HFFc6 (cell line): ENCODE measurements at regions not wholly inside any gene's neighbourhood (a gene's known extent, or its start where the extent isn't known, plus 50 kb on each side); places are given as distances from the start of the nearest gene placed in this dataset.

Source experiments
- DNase-seq: peaks from one replicate; pipeline ENCODE4 v3.0.0-alpha.2; 2018
- H3K27ac Mint-ChIP-seq: 2 replicates; pipeline ENCODE4 v1.8.0; 2020; ENCODE audit warnings: mild to moderate bottlenecking, mixed read lengths
- H3K27me3 Mint-ChIP-seq: 2 replicates; pipeline ENCODE4 v1.8.0; 2021; ENCODE audit warnings: mild to moderate bottlenecking, moderate library complexity, mixed read lengths; ENCODE audit not compliant: insufficient read depth
- H3K36me3 Mint-ChIP-seq: 2 replicates; pipeline ENCODE4 v1.8.0; 2021; ENCODE audit warnings: low read depth, mixed read lengths
- H3K4me1 Mint-ChIP-seq: 2 replicates; pipeline ENCODE4 v1.8.0; 2020; ENCODE audit warnings: low read depth, mixed read lengths
- H3K4me3 Mint-ChIP-seq: 2 replicates; pipeline ENCODE4 v1.8.0; 2020; ENCODE audit warnings: mild to moderate bottlenecking, moderate library complexity, mixed read lengths
- H3K9me3 Mint-ChIP-seq: 2 replicates; pipeline ENCODE4 v1.8.0; 2020; ENCODE audit warnings: mild to moderate bottlenecking, mixed read lengths
- TF ChIP-seq, protein P1 (sequence below): fragments of 200-600 bp; sonication (generic); IDR thresholded peaks from 2 replicates; pipeline ENCODE4 v1.5.0; 2021; ENCODE audit warnings: antibody characterized with exemption, mild to moderate bottlenecking

DNA sequence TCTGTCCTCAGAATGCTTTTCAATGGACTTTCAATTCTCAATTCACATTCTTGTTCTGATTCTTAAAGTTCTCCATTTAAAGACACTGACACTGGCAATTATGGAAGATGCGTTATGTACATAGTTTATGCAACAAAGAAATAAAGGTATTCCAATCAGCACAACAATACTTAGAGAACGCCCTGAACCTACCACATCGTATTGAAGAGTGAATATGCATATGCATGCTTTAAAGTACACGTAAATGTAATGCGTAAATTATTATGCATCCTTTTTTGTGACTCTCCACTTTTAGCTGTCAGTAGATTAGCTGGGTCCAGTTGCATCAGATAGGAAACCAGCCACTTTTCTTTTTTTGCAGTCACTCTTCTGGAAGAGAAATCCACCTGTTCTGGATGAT lies 83.5 kb downstream of the RBM43 start:
- no peak overlapping the region for H3K27ac Mint-ChIP-seq
- no peaks in the 10 kb centered on the region for H3K9me3 Mint-ChIP-seq
- H3K36me3 Mint-ChIP-seq, result no peaks in the 10 kb centered on the region
- TF ChIP-seq, protein P1, sequence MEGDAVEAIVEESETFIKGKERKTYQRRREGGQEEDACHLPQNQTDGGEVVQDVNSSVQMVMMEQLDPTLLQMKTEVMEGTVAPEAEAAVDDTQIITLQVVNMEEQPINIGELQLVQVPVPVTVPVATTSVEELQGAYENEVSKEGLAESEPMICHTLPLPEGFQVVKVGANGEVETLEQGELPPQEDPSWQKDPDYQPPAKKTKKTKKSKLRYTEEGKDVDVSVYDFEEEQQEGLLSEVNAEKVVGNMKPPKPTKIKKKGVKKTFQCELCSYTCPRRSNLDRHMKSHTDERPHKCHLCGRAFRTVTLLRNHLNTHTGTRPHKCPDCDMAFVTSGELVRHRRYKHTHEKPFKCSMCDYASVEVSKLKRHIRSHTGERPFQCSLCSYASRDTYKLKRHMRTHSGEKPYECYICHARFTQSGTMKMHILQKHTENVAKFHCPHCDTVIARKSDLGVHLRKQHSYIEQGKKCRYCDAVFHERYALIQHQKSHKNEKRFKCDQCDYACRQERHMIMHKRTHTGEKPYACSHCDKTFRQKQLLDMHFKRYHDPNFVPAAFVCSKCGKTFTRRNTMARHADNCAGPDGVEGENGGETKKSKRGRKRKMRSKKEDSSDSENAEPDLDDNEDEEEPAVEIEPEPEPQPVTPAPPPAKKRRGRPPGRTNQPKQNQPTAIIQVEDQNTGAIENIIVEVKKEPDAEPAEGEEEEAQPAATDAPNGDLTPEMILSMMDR, result no peak
- no peak overlapping the region for H3K4me3 Mint-ChIP-seq
- H3K27me3 Mint-ChIP-seq, result peaks cover 24% of the 10 kb centered on the region
- DNase-seq, result no peak
- no peaks in the 10 kb centered on the region for H3K4me1 Mint-ChIP-seq

DNA sequence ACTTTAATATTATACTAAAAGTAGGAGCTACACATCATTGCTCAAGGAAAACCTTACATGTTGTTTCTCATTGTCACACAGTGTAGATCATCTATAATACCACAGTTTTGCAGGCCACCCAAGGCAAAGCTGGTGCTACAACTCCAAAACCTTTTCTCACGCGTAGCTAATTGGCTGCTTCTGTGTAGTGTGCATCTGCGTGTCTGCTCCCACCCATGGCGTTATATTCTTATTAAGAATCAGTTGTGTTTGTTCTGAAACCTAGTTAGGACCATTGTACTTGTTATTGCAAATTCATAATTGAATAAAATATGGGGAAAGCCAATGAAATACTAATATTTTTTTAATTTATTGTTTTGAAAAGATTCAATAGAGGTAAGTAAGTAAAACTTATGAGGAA lies 83.9 kb downstream of the RBM43 start:
- Mint-ChIP-seq H3K27me3 (peaks cover 24% of the 10 kb centered on the region), H3K36me3 (no peaks in the 10 kb centered on the region), H3K9me3 (no peaks in the 10 kb centered on the region), H3K4me3 (no peak overlapping the region), H3K27ac (no peak overlapping the region), H3K4me1 (no peaks in the 10 kb centered on the region)
- DNase-seq, result no peak
- TF ChIP-seq, protein P1, result no peak

DNA sequence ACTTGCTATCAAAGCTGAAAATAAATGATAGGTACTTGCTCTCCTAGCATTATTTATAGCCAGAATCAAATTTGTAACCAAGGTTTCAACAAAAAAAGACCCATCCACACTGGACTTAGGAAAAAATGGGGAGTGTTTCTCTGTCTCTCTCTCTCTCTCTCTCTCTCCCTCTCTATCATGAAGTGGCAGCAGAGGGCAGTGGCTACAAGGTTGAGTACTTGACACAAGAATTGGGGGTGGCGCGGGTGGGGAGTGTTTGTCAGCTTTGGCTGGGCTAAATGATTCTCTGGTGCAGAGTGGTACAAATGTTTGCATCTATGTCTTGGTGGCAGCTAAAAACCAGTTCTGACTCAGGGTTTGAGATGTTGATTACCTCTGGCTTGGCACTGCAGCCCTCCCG lies 85.0 kb downstream of the RBM43 start:
- Mint-ChIP-seq H3K27me3 (peaks cover 24% of the 10 kb centered on the region), H3K4me3 (no peak overlapping the region), H3K4me1 (no peaks in the 10 kb centered on the region), H3K36me3 (no peaks in the 10 kb centered on the region), H3K9me3 (no peaks in the 10 kb centered on the region), H3K27ac (no peak overlapping the region)
- no peak for DNase-seq
- TF ChIP-seq, protein P1, result no peak

DNA sequence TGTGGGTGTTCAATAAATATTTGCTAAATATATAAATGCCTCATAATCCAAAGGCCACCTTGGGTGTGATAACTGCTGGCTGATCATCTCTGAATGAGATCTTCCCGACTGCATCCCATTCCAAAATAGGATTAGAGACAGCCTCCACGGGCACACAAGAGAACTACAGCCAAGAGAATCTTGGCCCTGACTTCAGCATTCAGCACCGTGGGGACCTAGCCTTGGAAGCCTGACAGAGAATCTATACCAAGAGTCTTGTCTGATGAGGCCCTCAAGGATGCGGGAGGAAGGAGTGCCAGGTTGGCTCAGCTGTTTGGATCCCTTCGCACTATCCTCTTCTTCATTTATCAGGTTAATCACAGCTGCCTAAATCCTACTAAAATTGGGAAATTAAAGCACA lies 85.8 kb downstream of the RBM43 start:
- TF ChIP-seq, protein P1, result no peak
- no peak for DNase-seq
- Mint-ChIP-seq H3K27ac (no peak overlapping the region), H3K4me3 (no peak overlapping the region), H3K27me3 (peaks cover 20% of the 10 kb centered on the region), H3K36me3 (no peaks in the 10 kb centered on the region), H3K4me1 (no peaks in the 10 kb centered on the region), H3K9me3 (no peaks in the 10 kb centered on the region)

DNA sequence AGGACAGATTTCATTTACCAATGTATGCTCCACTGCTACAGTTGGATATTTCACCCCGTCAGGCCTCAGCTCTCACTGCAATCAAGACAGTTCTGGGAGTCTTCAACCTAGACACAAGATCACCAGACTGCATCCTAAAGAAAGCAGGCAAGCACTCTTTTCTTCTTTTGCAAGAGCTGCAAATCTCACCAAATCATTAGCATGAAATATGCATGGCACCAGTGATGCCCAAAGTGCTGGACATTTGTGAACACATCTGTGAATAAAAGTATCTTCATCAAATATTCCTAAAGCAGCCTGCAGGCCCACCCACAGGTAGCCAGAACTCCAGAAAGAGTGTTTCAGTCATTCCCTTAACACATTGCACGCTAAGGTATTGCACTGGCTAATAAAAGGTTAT lies 87.5 kb downstream of the RBM43 start:
- H3K9me3 Mint-ChIP-seq, result no peaks in the 10 kb centered on the region
- no peaks in the 10 kb centered on the region for H3K4me1 Mint-ChIP-seq
- TF ChIP-seq, protein P1, result no peak
- no peaks in the 10 kb centered on the region for H3K36me3 Mint-ChIP-seq
- DNase-seq, result no peak
- H3K27me3 Mint-ChIP-seq, result peaks cover 20% of the 10 kb centered on the region
- H3K4me3 Mint-ChIP-seq, result no peak overlapping the region
- no peak overlapping the region for H3K27ac Mint-ChIP-seq

DNA sequence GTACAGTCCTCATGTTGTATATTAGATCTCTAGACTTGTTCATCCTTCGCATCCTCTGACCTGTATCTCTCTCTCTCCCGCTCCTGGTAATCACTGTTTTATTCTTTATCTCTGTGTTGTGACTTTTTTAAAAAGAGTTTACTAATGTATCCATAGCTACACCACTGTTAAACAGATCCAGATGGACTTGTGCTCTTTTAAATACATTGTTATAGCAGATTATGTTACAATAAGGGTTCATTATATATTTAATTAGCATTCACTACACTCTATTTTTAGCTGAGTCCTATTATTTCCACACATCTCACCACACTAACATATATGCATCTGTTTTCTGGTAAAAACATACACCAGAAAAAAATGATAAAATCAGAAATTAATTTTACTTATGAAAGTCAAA lies 90.5 kb downstream of the RBM43 start:
- DNase-seq, result no peak
- no peaks in the 10 kb centered on the region for H3K9me3 Mint-ChIP-seq
- H3K27ac Mint-ChIP-seq, result no peak overlapping the region
- peaks cover 17% of the 10 kb centered on the region for H3K27me3 Mint-ChIP-seq
- TF ChIP-seq, protein P1, result no peak
- no peaks in the 10 kb centered on the region for H3K4me1 Mint-ChIP-seq
- H3K36me3 Mint-ChIP-seq, result no peaks in the 10 kb centered on the region
- H3K4me3 Mint-ChIP-seq, result no peak overlapping the region
